ENCODE measurements at regions not wholly inside any gene's neighbourhood (a gene's known extent, or its start where the extent isn't known, plus 50 kb on each side); places are given as distances from the start of the nearest gene placed in this dataset.
"Not testable (repeated sequence)": the region's sequence is repeated elsewhere in the genome, so short reads cannot be mapped to it uniquely, and the experiment has no call there.

DNA sequence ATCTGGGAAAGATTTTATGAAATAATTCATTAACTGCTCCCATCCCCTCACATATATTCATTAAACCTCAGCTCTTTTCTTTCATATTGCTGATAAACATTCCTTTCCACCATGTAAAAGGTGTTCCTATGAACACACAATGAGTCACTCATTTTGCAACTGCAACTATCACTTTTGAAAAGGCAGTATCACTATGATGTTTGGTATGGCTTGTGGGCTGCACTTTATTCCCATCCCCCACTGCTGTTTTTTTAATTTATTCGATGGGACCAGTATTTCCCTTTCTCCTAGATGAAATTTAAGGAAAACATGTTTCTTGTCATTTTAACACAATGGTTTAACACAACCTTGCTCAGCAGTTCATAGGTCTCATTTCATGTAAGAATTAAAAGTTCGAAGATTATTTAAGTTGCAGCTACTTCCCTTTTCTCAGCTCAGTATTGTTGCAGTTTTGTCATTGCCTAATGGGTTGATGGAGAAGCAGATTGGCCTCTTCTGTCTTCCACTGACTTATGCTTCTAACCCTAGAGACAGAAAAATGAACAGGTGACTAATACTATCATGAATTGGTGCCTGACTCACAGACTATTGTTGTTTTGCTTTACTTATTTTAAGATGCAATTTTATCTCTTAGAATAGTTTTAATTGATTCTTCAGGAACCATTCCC lies 280.3 kb downstream of the ZPLD1 start:
- Histone ChIP-seq H3K4me1 (ENCODE audit: insufficient read depth, low read length) (no peaks in the 10 kb centered on the region), H3K36me3 (ENCODE audit: insufficient read depth, low read length) (no peaks in the 10 kb centered on the region), H3K9me3 (ENCODE audit: low read depth, low read length) (no peaks in the 10 kb centered on the region), H4K20me1 (ENCODE audit: insufficient read depth, low read length) (no peaks in the 10 kb centered on the region), H3K4me3 (ENCODE audit: insufficient read depth, low read length) (no peak overlapping the region), H3K27me3 (ENCODE audit: insufficient read depth, low read length) (no peaks in the 10 kb centered on the region), H2AFZ (ENCODE audit: low read length) (no peak overlapping the region), H3K27ac (ENCODE audit: low read depth, low read length) (no peak overlapping the region), H3K79me2 (ENCODE audit: insufficient read depth, low read length) (no peaks in the 10 kb centered on the region), H3K4me2 (ENCODE audit: insufficient read depth, low read length) (no peak overlapping the region)
- no peak for DNase-seq (ENCODE audit: insufficient read length, low spot score, missing footprints)
- TF ChIP-seq, protein P1, sequence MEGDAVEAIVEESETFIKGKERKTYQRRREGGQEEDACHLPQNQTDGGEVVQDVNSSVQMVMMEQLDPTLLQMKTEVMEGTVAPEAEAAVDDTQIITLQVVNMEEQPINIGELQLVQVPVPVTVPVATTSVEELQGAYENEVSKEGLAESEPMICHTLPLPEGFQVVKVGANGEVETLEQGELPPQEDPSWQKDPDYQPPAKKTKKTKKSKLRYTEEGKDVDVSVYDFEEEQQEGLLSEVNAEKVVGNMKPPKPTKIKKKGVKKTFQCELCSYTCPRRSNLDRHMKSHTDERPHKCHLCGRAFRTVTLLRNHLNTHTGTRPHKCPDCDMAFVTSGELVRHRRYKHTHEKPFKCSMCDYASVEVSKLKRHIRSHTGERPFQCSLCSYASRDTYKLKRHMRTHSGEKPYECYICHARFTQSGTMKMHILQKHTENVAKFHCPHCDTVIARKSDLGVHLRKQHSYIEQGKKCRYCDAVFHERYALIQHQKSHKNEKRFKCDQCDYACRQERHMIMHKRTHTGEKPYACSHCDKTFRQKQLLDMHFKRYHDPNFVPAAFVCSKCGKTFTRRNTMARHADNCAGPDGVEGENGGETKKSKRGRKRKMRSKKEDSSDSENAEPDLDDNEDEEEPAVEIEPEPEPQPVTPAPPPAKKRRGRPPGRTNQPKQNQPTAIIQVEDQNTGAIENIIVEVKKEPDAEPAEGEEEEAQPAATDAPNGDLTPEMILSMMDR (IDR thresholded peaks at IDR 0.05; ENCODE audit: extremely low read depth, low read depth, low read length), result no peak

GRCh38 chr3:102718651-102719050 lies 283.8 kb downstream of the ZPLD1 start:
- no peak overlapping the region for H3K4me3 ChIP-seq (ENCODE audit: insufficient read depth, low read length)
- DNase-seq (ENCODE audit: insufficient read length, low spot score, missing footprints), result no peak
- no peaks in the 10 kb centered on the region for H3K36me3 ChIP-seq (ENCODE audit: insufficient read depth, low read length)
- TF ChIP-seq, protein P1 (IDR thresholded peaks at IDR 0.05; ENCODE audit: extremely low read depth, low read depth, low read length), result no peak
- no peak overlapping the region for H3K27ac ChIP-seq (ENCODE audit: low read depth, low read length)
- no peaks in the 10 kb centered on the region for H3K9me3 ChIP-seq (ENCODE audit: low read depth, low read length)
- H3K4me2 ChIP-seq (ENCODE audit: insufficient read depth, low read length), result no peak overlapping the region
- no peaks in the 10 kb centered on the region for H3K4me1 ChIP-seq (ENCODE audit: insufficient read depth, low read length)
- no peaks in the 10 kb centered on the region for H3K79me2 ChIP-seq (ENCODE audit: insufficient read depth, low read length)
- H2AFZ ChIP-seq (ENCODE audit: low read length), result no peak overlapping the region
- H3K27me3 ChIP-seq (ENCODE audit: insufficient read depth, low read length), result no peaks in the 10 kb centered on the region
- H4K20me1 ChIP-seq (ENCODE audit: insufficient read depth, low read length), result no peaks in the 10 kb centered on the region

DNA sequence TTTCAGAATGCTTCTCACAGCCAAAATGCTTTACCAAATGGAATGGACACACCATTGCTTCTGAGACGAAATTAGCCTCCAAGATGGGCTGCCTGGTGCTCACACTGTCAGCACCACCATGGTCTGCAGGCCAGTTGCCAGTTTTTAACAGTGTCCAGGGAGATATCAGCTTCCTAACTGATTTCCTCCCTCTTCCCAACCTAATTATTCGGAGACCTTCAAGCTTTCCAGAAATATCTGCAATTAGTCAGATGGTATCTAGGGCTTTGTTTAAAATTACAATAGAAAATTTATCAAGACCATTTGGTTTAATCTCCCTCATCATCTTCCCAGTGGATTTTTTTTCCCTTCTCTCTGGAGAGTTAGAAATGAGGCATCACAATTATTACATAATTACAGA lies 287.5 kb downstream of the ZPLD1 start:
- Histone ChIP-seq H3K79me2 (ENCODE audit: insufficient read depth, low read length) (no peaks in the 10 kb centered on the region), H2AFZ (ENCODE audit: low read length) (no peak overlapping the region), H3K27ac (ENCODE audit: low read depth, low read length) (no peak overlapping the region), H3K27me3 (ENCODE audit: insufficient read depth, low read length) (no peaks in the 10 kb centered on the region), H4K20me1 (ENCODE audit: insufficient read depth, low read length) (no peaks in the 10 kb centered on the region), H3K4me3 (ENCODE audit: insufficient read depth, low read length) (no peak overlapping the region), H3K9me3 (ENCODE audit: low read depth, low read length) (no peaks in the 10 kb centered on the region), H3K4me1 (ENCODE audit: insufficient read depth, low read length) (no peaks in the 10 kb centered on the region), H3K4me2 (ENCODE audit: insufficient read depth, low read length) (no peak overlapping the region), H3K36me3 (ENCODE audit: insufficient read depth, low read length) (no peaks in the 10 kb centered on the region)
- TF ChIP-seq, protein P1 (IDR thresholded peaks at IDR 0.05; ENCODE audit: extremely low read depth, low read depth, low read length), result no peak
- DNase-seq (ENCODE audit: insufficient read length, low spot score, missing footprints), result no peak

- Histone ChIP-seq H3K27ac (ENCODE audit: low read depth, low read length) (no peak overlapping the region), H2AFZ (ENCODE audit: low read length) (no peak overlapping the region), H3K36me3 (ENCODE audit: insufficient read depth, low read length) (no peaks in the 10 kb centered on the region), H3K4me2 (ENCODE audit: insufficient read depth, low read length) (no peak overlapping the region), H3K9me3 (ENCODE audit: low read depth, low read length) (no peaks in the 10 kb centered on the region), H4K20me1 (ENCODE audit: insufficient read depth, low read length) (no peaks in the 10 kb centered on the region), H3K27me3 (ENCODE audit: insufficient read depth, low read length) (no peaks in the 10 kb centered on the region), H3K4me1 (ENCODE audit: insufficient read depth, low read length) (no peaks in the 10 kb centered on the region), H3K79me2 (ENCODE audit: insufficient read depth, low read length) (no peaks in the 10 kb centered on the region), H3K4me3 (ENCODE audit: insufficient read depth, low read length) (no peak overlapping the region)
- no peak for DNase-seq (ENCODE audit: insufficient read length, low spot score, missing footprints)
- TF ChIP-seq, protein P1 (IDR thresholded peaks at IDR 0.05; ENCODE audit: extremely low read depth, low read depth, low read length), result no peak
Observed at GRCh38 chr3:102727340-102727739, 292.5 kb downstream of the ZPLD1 start.

DNA sequence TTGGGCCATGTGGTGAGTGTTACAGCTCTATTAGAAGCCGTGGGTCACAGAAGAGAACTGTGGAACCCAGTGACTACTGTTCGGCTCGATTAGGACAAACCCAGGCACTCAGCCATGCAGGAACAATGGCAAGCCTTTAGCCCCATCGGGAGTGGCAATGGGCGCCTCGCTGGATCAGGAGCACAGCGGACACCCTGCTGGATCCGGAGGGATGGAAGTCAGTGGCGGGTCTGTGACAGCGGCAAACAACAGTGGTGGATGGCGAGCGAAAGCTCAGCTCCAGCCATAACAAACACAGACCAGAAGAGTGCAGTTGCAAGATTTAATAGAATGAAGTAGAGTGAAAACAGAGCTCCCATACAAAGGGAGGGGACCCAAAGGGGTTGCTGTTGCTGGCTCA lies 297.8 kb downstream of the ZPLD1 start:
- H3K9me3 ChIP-seq (ENCODE audit: low read depth, low read length); H3K36me3 ChIP-seq (ENCODE audit: insufficient read depth, low read length); DNase-seq (ENCODE audit: insufficient read length, low spot score, missing footprints); H4K20me1 ChIP-seq (ENCODE audit: insufficient read depth, low read length); H3K4me3 ChIP-seq (ENCODE audit: insufficient read depth, low read length); H3K27me3 ChIP-seq (ENCODE audit: insufficient read depth, low read length); H2AFZ ChIP-seq (ENCODE audit: low read length); H3K4me2 ChIP-seq (ENCODE audit: insufficient read depth, low read length); H3K27ac ChIP-seq (ENCODE audit: low read depth, low read length); H3K4me1 ChIP-seq (ENCODE audit: insufficient read depth, low read length); H3K79me2 ChIP-seq (ENCODE audit: insufficient read depth, low read length): not testable (repeated sequence)

All from osteoblast (primary cell).